SK-N-SH treated with all-trans-retinoic acid at 6 μM for 48 hours (cell line): ENCODE measurements at regions not wholly inside any gene's neighbourhood (a gene's known extent, or its start where the extent isn't known, plus 50 kb on each side); places are given as distances from the start of the nearest gene placed in this dataset.
"Not testable (repeated sequence)": the region's sequence is repeated elsewhere in the genome, so short reads cannot be mapped to it uniquely, and the experiment has no call there.

Source experiments
- ATAC-seq: fragments of 200-7000 bp; cut with Tn5 transposase; 3 replicates; pipeline ENCODE4 v1.9.1; 2020; ENCODE audit warnings: mild to moderate bottlenecking, moderate library complexity
- CREB5 ChIP-seq: fragments of 250-450 bp; sonication (Bioruptor Pico); IDR thresholded peaks from 2 replicates; pipeline ENCODE4 v1.5.1; 2020; ENCODE audit warnings: low read depth, mild to moderate bottlenecking, moderate library complexity
- CSRNP3 ChIP-seq: fragments of 250-450 bp; sonication (Bioruptor Pico); IDR thresholded peaks from 2 replicates; pipeline ENCODE4 v1.5.1; 2021; ENCODE audit warnings: mild to moderate bottlenecking, moderate library complexity
- GLIS3 ChIP-seq: fragments of 250-450 bp; sonication (Bioruptor Pico); IDR thresholded peaks from 2 replicates; pipeline ENCODE4 v1.5.0; 2020; ENCODE audit warnings: mild to moderate bottlenecking, moderate library complexity
- ISL1 ChIP-seq: fragments of 250-450 bp; sonication (Bioruptor Pico); IDR thresholded peaks from 2 replicates; pipeline ENCODE4 v2.1.2; 2022; ENCODE audit warnings: mild to moderate bottlenecking, moderate library complexity
- OSR1 ChIP-seq: fragments of 250-450 bp; sonication (Bioruptor Pico); IDR thresholded peaks from 2 replicates; pipeline ENCODE4 v1.8.0; 2022; ENCODE audit warnings: moderate library complexity, mild to moderate bottlenecking, inconsistent platforms
- PATZ1 ChIP-seq: fragments of 250-450 bp; sonication (Bioruptor Pico); IDR thresholded peaks from 2 replicates; pipeline ENCODE4 v1.8.0; 2020; ENCODE audit warnings: mild to moderate bottlenecking, moderate library complexity, borderline replicate concordance
- POU6F1 ChIP-seq: fragments of 250-450 bp; sonication (Bioruptor Pico); IDR thresholded peaks from 2 replicates; pipeline ENCODE4 v1.8.0; 2021; ENCODE audit warnings: low read depth, mild to moderate bottlenecking, moderate library complexity, borderline replicate concordance
- PPARA ChIP-seq: fragments of 250-450 bp; sonication (Bioruptor Pico); IDR thresholded peaks from 2 replicates; pipeline ENCODE4 v1.5.0; 2020; ENCODE audit warnings: mild to moderate bottlenecking, borderline replicate concordance
- RARB ChIP-seq: fragments of 250-450 bp; sonication (Bioruptor Pico); IDR thresholded peaks from 2 replicates; pipeline ENCODE4 v1.8.0; 2021; ENCODE audit warnings: mild to moderate bottlenecking, moderate library complexity
- TCF4 ChIP-seq: fragments of 250-450 bp; sonication (Bioruptor Pico); IDR thresholded peaks from 2 replicates; pipeline ENCODE4 v1.8.0; 2021; ENCODE audit warnings: mild to moderate bottlenecking, moderate library complexity, borderline replicate concordance
- TOX ChIP-seq: fragments of 250-450 bp; sonication (Bioruptor Pico); IDR thresholded peaks from 2 replicates; pipeline ENCODE4 v1.8.0; 2021; ENCODE audit warnings: mild to moderate bottlenecking, moderate library complexity, borderline replicate concordance
- TSHZ2 ChIP-seq: fragments of 250-450 bp; sonication (Bioruptor Pico); IDR thresholded peaks from 2 replicates; pipeline ENCODE4 v1.5.0; 2020; ENCODE audit warnings: mild to moderate bottlenecking, moderate library complexity
- ZFP3 ChIP-seq: fragments of 250-450 bp; sonication (Bioruptor Pico); IDR thresholded peaks from 2 replicates; pipeline ENCODE4 v1.5.0; 2020; ENCODE audit warnings: mild to moderate bottlenecking, moderate library complexity
- ZFP30 ChIP-seq: fragments of 450-650 bp; formaldehyde crosslinking; IDR thresholded peaks from 2 replicates; pipeline ENCODE4 v1.5.0; 2022; ENCODE audit warnings: mild to moderate bottlenecking, moderate library complexity
- ZNF565 ChIP-seq: fragments of 450-650 bp; formaldehyde crosslinking; conservative IDR thresholded peaks from 2 replicates; pipeline ENCODE4 v1.5.0; 2020; ENCODE audit warnings: low read depth, mild to moderate bottlenecking, moderate library complexity
- ZNF70 ChIP-seq: fragments of 450-650 bp; formaldehyde crosslinking; IDR thresholded peaks from 2 replicates; pipeline ENCODE4 v1.5.0; 2020; ENCODE audit warnings: mild to moderate bottlenecking, moderate library complexity
- ZNF8 ChIP-seq: fragments of 450-650 bp; formaldehyde crosslinking; IDR thresholded peaks from 2 replicates; pipeline ENCODE4 v1.5.0; 2020; ENCODE audit warnings: mild to moderate bottlenecking, moderate library complexity

GRCh38 chrX:107296184-107296583 lies 89.8 kb downstream of the DNAAF6 start:
- ATAC-seq: not testable (repeated sequence)

GRCh38 chrX:107298276-107298675 lies 91.9 kb downstream of the DNAAF6 start:
- no peak for ATAC-seq
- TF ChIP-seq POU6F1 (CRISPR knock-in tag) (no peak), ISL1 (CRISPR knock-in tag) (no peak), RARB (CRISPR knock-in tag) (no peak), PATZ1 (CRISPR knock-in tag) (no peak), ZFP3 (CRISPR knock-in tag) (no peak), TCF4 (CRISPR knock-in tag) (no peak), ZNF8 (no peak)

GRCh38 chrX:107301253-107301652 lies 94.8 kb downstream of the DNAAF6 start:
- no peak for ATAC-seq
- TF ChIP-seq CREB5 (CRISPR knock-in tag) (no peak), CSRNP3 (CRISPR knock-in tag) (no peak), OSR1 (CRISPR knock-in tag) (no peak), ZNF8 (no peak), PATZ1 (CRISPR knock-in tag) (no peak), ZFP30 (CRISPR knock-in tag) (no peak), GLIS3 (CRISPR knock-in tag) (no peak), TOX (no peak), ZNF565 (CRISPR knock-in tag) (no peak)

GRCh38 chrX:107304141-107304540 lies 97.7 kb downstream of the DNAAF6 start:
- ATAC-seq: no peak

More at GRCh38 chrX:107304141-107304540, 97.7 kb downstream of the DNAAF6 start:
- TF ChIP-seq ZNF70 (CRISPR knock-in tag) (no peak), TOX (no peak), POU6F1 (CRISPR knock-in tag) (no peak), PPARA (CRISPR knock-in tag) (no peak), CREB5 (CRISPR knock-in tag) (no peak), ZFP3 (CRISPR knock-in tag) (no peak), TSHZ2 (CRISPR knock-in tag) (no peak)
